Memory B cell (primary cell): ENCODE measurements at regions not wholly inside any gene's neighbourhood (a gene's known extent, or its start where the extent isn't known, plus 50 kb on each side); places are given as distances from the start of the nearest gene placed in this dataset.
A peak's percentile ranks its signal among the peaks of the same experiment; 100 is the strongest.

Experiments
- ATAC-seq: fragments of 150-1000 bp; cut with Tn5 transposase; 2 replicates; pipeline ENCODE4 v1.10.0; 2021; ENCODE audit warnings: low read depth, mild to moderate bottlenecking, moderate library complexity
- DNase-seq, 2 donors: peaks; one replicate each; pipeline ENCODE4 v3.0.0; 2022; ENCODE audit warnings: low spot score in 2 of 2
- H3K27ac Mint-ChIP-seq: one replicate; pipeline ENCODE4 v1.8.0; 2022; ENCODE audit warnings: mild to moderate bottlenecking, moderate library complexity, mixed read lengths
- H3K27me3 Mint-ChIP-seq: one replicate; pipeline ENCODE4 v1.8.0; 2022; ENCODE audit warnings: mixed read lengths
- H3K36me3 Mint-ChIP-seq: one replicate; pipeline ENCODE4 v1.8.0; 2022; ENCODE audit warnings: mild to moderate bottlenecking, mixed read lengths
- H3K4me1 Mint-ChIP-seq: one replicate; pipeline ENCODE4 v1.8.0; 2022; ENCODE audit warnings: mixed read lengths
- H3K4me3 Mint-ChIP-seq: one replicate; pipeline ENCODE4 v1.8.0; 2022; ENCODE audit warnings: mild to moderate bottlenecking, moderate library complexity, mixed read lengths
- H3K9me3 Mint-ChIP-seq: one replicate; pipeline ENCODE4 v1.8.0; 2022; ENCODE audit warnings: mixed read lengths

DNA sequence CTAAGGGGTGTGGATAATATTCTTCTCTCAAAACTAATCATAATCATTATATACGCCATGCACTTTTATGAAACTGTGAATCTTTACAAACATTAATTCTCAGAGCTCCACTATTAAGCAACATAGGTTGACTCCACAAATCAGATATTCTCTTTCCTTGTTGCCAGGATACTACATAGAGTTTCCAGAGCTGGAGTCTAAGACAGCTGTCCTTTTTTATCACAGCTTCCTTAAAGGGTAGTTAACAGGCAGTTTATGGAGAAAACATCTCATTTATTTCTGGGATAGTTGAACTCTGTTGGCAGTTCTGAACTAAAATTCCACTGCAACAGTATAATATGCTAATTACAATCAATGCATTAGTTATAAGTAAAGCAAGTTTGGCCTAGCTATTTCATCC, 152.1 kb upstream of the PPP1R2C start:
- ATAC-seq (no peak), DNase-seq (no peak)
- peaks cover 23% of the 10 kb centered on the region for H3K4me1 Mint-ChIP-seq
- peaks cover 2% of the 10 kb centered on the region for H3K9me3 Mint-ChIP-seq
- H3K27ac Mint-ChIP-seq: no peak overlapping the region
- H3K4me3 Mint-ChIP-seq: no peak overlapping the region
- H3K36me3 Mint-ChIP-seq: peaks cover 1% of the 10 kb centered on the region
- H3K27me3 Mint-ChIP-seq: no peaks in the 10 kb centered on the region

DNA sequence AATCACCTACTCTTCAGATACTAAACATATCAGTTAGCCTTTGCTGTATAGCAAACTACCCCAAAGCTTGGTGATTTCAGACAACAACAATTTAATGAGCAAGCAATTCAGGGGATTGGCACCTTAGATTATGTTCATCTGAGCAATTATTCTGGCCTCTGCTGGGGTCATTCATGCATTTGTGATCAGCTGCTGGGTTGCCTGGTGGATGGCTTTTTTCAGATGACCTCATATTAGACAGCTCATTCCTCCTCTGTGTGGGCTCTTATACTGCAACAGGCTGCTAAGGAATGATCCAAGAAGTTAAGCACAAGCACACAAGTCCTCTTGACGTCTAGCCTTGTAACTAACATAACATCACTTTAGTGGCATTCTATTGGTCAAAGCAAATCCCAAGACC, 153.0 kb upstream of the PPP1R2C start:
- H3K9me3 Mint-ChIP-seq: peaks cover 2% of the 10 kb centered on the region
- H3K36me3 Mint-ChIP-seq: peaks cover 1% of the 10 kb centered on the region
- no peak for DNase-seq
- H3K27me3 Mint-ChIP-seq: no peaks in the 10 kb centered on the region
- H3K4me3 Mint-ChIP-seq: no peak overlapping the region
- no peak overlapping the region for H3K27ac Mint-ChIP-seq
- H3K4me1 Mint-ChIP-seq: peaks cover 27% of the 10 kb centered on the region
- no peak for ATAC-seq

- DNase-seq (no peak), ATAC-seq (no peak)
- peaks cover 3% of the 10 kb centered on the region for H3K36me3 Mint-ChIP-seq
- H3K27ac Mint-ChIP-seq: peak overlapping the region; percentile 62
- peaks cover 27% of the 10 kb centered on the region for H3K4me1 Mint-ChIP-seq
- no peaks in the 10 kb centered on the region for H3K27me3 Mint-ChIP-seq
- H3K4me3 Mint-ChIP-seq: peak overlapping the region; percentile 22
- H3K9me3 Mint-ChIP-seq: peaks cover 2% of the 10 kb centered on the region
Observed at GRCh38 chrX:42933187-42933586, 155.2 kb upstream of the PPP1R2C start.

DNA sequence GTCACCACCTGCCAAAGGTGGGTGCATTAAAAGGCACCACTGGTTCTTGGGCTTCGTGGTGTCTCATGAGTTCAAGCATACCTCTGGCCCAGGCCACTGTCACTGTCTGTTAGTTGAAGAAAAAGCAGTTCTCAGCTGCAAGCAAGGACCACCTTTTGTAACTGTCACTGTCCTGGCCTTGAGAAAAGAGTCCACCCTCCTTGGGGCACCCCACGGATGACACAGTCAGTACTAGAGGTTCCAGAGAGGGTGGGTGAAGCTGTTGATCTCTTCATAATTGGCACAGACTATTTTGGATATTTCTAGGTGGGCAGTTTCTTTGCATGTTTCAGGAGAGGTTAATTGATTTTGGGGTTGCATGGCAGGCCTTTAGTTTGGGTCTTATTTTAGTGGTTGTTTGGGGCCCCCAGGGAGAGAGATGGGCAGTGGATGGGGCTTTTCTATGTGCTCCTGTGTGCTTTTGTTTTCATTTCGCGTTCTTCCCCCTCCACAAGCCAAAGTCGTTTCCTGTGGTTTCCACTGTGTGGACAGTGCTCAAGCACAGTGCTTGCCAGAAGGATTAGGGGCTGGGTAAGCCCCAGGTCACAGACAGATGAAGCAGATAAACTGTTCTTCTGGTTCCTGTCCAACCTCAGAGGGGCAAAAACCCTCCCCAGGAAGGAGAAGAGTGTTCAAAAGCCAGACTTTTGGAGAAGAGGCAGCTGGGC, 156.2 kb upstream of the PPP1R2C start:
- Mint-ChIP-seq H3K4me1 (peaks cover 27% of the 10 kb centered on the region), H3K27ac (peak overlapping the region; percentile 62), H3K4me3 (peak overlapping the region; percentile 41), H3K36me3 (peaks cover 9% of the 10 kb centered on the region), H3K9me3 (peaks cover 7% of the 10 kb centered on the region), H3K27me3 (no peaks in the 10 kb centered on the region)
- DNase-seq (no peak), ATAC-seq (peak; percentile 87)

DNA sequence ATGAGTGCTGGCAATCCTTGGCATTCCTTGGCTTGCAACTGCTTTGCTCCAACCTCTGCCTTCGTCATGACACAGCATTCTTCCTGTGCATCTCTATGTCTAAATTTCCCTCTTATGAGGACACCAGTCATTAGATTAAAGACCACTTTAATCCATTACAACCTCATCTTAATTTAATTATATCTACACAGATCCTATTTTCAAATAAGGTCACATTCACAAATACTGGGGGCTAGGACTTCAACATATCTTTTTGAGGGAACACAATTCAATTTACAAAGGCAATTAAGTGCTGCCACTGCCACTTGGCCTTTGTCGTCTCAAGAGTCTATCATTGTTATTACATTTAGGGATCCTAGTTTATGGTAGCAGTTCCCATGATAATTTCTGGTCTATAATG, 163.7 kb upstream of the PPP1R2C start:
- Mint-ChIP-seq H3K27ac (peak overlapping the region; percentile 92), H3K27me3 (no peaks in the 10 kb centered on the region), H3K4me3 (no peak overlapping the region), H3K9me3 (peaks cover 5% of the 10 kb centered on the region), H3K4me1 (peaks cover 28% of the 10 kb centered on the region), H3K36me3 (peaks cover 11% of the 10 kb centered on the region)
- ATAC-seq: no peak
- no peak for DNase-seq

GRCh38 chrX:42943051-42943974, 165.3 kb upstream of the PPP1R2C start:
- H3K4me3 Mint-ChIP-seq: peak overlapping the region; percentile 52
- DNase-seq (no peak), ATAC-seq (peak; percentile 77)
- peaks cover 35% of the 10 kb centered on the region for H3K4me1 Mint-ChIP-seq
- H3K36me3 Mint-ChIP-seq: peaks cover 9% of the 10 kb centered on the region
- H3K27ac Mint-ChIP-seq: peak overlapping the region; percentile 92
- peaks cover 4% of the 10 kb centered on the region for H3K9me3 Mint-ChIP-seq
- no peaks in the 10 kb centered on the region for H3K27me3 Mint-ChIP-seq

GRCh38 chrX:42944381-42944998, 166.5 kb upstream of the PPP1R2C start:
- Mint-ChIP-seq H3K4me1 (peaks cover 36% of the 10 kb centered on the region), H3K27ac (peak overlapping the region; percentile 92), H3K36me3 (peaks cover 7% of the 10 kb centered on the region), H3K27me3 (no peaks in the 10 kb centered on the region), H3K4me3 (no peak overlapping the region), H3K9me3 (peaks cover 4% of the 10 kb centered on the region)
- DNase-seq (no peak), ATAC-seq (peak; percentile 7)

GRCh38 chrX:42946544-42947194, 168.7 kb upstream of the PPP1R2C start:
- Mint-ChIP-seq H3K36me3 (peaks cover 6% of the 10 kb centered on the region), H3K9me3 (peaks cover 4% of the 10 kb centered on the region), H3K4me3 (peak overlapping the region; percentile 51), H3K27me3 (no peaks in the 10 kb centered on the region), H3K4me1 (peaks cover 36% of the 10 kb centered on the region), H3K27ac (peak overlapping the region; percentile 68)
- ATAC-seq (no peak), DNase-seq (no peak)

- no peak for ATAC-seq
- Mint-ChIP-seq H3K4me1 (peaks cover 24% of the 10 kb centered on the region), H3K9me3 (peaks cover 4% of the 10 kb centered on the region), H3K36me3 (peaks cover 7% of the 10 kb centered on the region), H3K27ac (peak overlapping the region; percentile 28), H3K4me3 (no peak overlapping the region), H3K27me3 (no peaks in the 10 kb centered on the region)
- no peak for DNase-seq
Observed at GRCh38 chrX:42948723-42949657, 171.0 kb upstream of the PPP1R2C start.

DNA sequence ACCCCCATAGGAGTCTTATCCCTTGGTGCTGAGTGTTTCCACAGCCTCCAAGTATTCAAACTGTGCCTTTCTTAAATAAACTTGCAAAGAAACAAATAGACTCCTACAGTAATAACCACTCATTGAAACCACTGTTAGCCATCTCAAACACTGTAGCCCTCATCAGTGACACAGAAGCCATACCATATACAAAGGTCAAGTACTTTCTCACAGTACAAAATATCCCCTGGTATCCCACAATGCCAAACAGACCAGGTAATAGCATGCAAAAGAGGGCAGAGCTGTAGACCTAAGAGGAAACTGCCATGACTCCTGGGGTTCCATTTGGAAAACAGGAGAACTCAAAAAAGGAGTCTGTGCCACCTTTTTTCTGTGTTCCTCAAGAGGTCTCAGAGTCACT, 173.8 kb upstream of the PPP1R2C start:
- DNase-seq (no peak), ATAC-seq (no peak)
- Mint-ChIP-seq H3K4me3 (no peak overlapping the region), H3K36me3 (peaks cover 5% of the 10 kb centered on the region), H3K27me3 (no peaks in the 10 kb centered on the region), H3K27ac (peak overlapping the region; percentile 69), H3K9me3 (peaks cover 4% of the 10 kb centered on the region), H3K4me1 (peaks cover 16% of the 10 kb centered on the region)

- peaks cover 4% of the 10 kb centered on the region for H3K9me3 Mint-ChIP-seq
- peaks cover 11% of the 10 kb centered on the region for H3K4me1 Mint-ChIP-seq
- no peak overlapping the region for H3K4me3 Mint-ChIP-seq
- H3K27ac Mint-ChIP-seq: no peak overlapping the region
- no peaks in the 10 kb centered on the region for H3K27me3 Mint-ChIP-seq
- DNase-seq (no peak), ATAC-seq (no peak)
- peaks cover 5% of the 10 kb centered on the region for H3K36me3 Mint-ChIP-seq
Observed at GRCh38 chrX:42952621-42953020, 174.7 kb upstream of the PPP1R2C start.

- Mint-ChIP-seq H3K4me1 (peaks cover 9% of the 10 kb centered on the region), H3K36me3 (peaks cover 3% of the 10 kb centered on the region), H3K27me3 (no peaks in the 10 kb centered on the region), H3K27ac (peak overlapping the region; percentile 72), H3K9me3 (peaks cover 3% of the 10 kb centered on the region), H3K4me3 (no peak overlapping the region)
- ATAC-seq (no peak), DNase-seq (no peak)
Observed at GRCh38 chrX:42954880-42955279, 176.9 kb upstream of the PPP1R2C start.

DNA sequence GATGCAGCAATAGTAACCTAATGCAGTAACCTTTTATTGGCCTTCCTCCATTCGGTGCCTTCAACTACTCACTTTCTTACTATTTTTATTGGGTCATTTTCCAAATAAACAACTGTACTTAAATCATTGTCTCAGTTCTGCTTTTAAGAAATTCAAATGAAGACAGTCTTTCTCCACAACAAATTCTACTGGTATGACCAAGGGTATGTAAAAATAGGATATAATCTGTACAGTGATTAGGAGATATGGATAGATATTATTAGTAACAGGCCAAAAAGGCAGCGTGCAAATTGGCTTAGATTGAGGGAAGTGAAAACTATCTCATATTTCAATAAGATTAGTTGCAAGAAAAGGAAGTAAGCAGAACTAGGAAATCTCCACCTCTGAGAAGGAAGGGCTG, 177.4 kb upstream of the PPP1R2C start:
- Mint-ChIP-seq H3K4me1 (peaks cover 9% of the 10 kb centered on the region), H3K27me3 (no peaks in the 10 kb centered on the region), H3K27ac (peak overlapping the region; percentile 72), H3K36me3 (peaks cover 3% of the 10 kb centered on the region), H3K9me3 (peaks cover 4% of the 10 kb centered on the region), H3K4me3 (peak overlapping the region; percentile 39)
- ATAC-seq (peak; percentile 80), DNase-seq (no peak)
